ENCODE measurements at regions not wholly inside any gene's neighbourhood (a gene's known extent, or its start where the extent isn't known, plus 50 kb on each side); places are given as distances from the start of the nearest gene placed in this dataset.

- TF ChIP-seq POLR2AphosphoS5 (IDR thresholded peaks at IDR 0.05) = no peak
- TF ChIP-seq, protein P1, sequence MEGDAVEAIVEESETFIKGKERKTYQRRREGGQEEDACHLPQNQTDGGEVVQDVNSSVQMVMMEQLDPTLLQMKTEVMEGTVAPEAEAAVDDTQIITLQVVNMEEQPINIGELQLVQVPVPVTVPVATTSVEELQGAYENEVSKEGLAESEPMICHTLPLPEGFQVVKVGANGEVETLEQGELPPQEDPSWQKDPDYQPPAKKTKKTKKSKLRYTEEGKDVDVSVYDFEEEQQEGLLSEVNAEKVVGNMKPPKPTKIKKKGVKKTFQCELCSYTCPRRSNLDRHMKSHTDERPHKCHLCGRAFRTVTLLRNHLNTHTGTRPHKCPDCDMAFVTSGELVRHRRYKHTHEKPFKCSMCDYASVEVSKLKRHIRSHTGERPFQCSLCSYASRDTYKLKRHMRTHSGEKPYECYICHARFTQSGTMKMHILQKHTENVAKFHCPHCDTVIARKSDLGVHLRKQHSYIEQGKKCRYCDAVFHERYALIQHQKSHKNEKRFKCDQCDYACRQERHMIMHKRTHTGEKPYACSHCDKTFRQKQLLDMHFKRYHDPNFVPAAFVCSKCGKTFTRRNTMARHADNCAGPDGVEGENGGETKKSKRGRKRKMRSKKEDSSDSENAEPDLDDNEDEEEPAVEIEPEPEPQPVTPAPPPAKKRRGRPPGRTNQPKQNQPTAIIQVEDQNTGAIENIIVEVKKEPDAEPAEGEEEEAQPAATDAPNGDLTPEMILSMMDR (IDR thresholded peaks at IDR 0.05) = no peak
Measured at GRCh38 chr3:20846066-20846465, 660.1 kb upstream of the SGO1 start.
